Endothelial cell of umbilical vein (primary cell): ENCODE measurements at regions not wholly inside any gene's neighbourhood (a gene's known extent, or its start where the extent isn't known, plus 50 kb on each side); places are given as distances from the start of the nearest gene placed in this dataset.

Source experiments
- CTCF ChIP-seq, 2 donors: IDR thresholded peaks; 1 replicate in 1 of 2; 2 replicates in 1 of 2; pipeline ENCODE4 v1.5.1; 2011; ENCODE audit warnings: low read length in 2 of 2, mild to moderate bottlenecking in 2 of 2, moderate library complexity in 2 of 2, control low read depth in 1 of 2, inconsistent platforms in 1 of 2, low read depth in 1 of 2; ENCODE audit not compliant: insufficient read depth in 1 of 2; ENCODE audit errors: extremely low read depth in 1 of 2
- EZH2 ChIP-seq: IDR thresholded peaks from 2 replicates; pipeline ENCODE4 v1.6.1; 2012; ENCODE audit warnings: borderline replicate concordance, low read depth, mild to moderate bottlenecking, moderate library complexity, low read length, inconsistent platforms; ENCODE audit not compliant: severe bottlenecking
- FOS ChIP-seq: IDR thresholded peaks from 2 replicates; pipeline ENCODE4 v1.6.1; 2011; ENCODE audit warnings: mild to moderate bottlenecking, low read length, moderate library complexity, borderline replicate concordance; ENCODE audit not compliant: insufficient read depth
- GATA2 ChIP-seq: IDR thresholded peaks from 2 replicates; pipeline ENCODE4 v1.7.0; 2011; ENCODE audit warnings: low read depth, mild to moderate bottlenecking, moderate library complexity, mixed read lengths, low read length; ENCODE audit not compliant: insufficient read length, insufficient read depth
- JUN ChIP-seq: IDR thresholded peaks from 2 replicates; pipeline ENCODE4 v1.6.1; 2011; ENCODE audit warnings: borderline replicate concordance, low read depth; ENCODE audit not compliant: insufficient read length, insufficient read depth
- MAX ChIP-seq: IDR thresholded peaks from 2 replicates; pipeline ENCODE4 v1.6.1; 2011; ENCODE audit not compliant: insufficient read depth, insufficient read length
- MYC ChIP-seq: IDR thresholded peaks from one replicate; pipeline ENCODE4 v1.6.1; 2011; ENCODE audit warnings: mild to moderate bottlenecking, low read depth, low read length
- POLR2A ChIP-seq: IDR thresholded peaks from 2 replicates; pipeline ENCODE4 v1.6.1; 2012; ENCODE audit warnings: low read depth, mild to moderate bottlenecking, control low read depth, low read length
- POLR2AphosphoS5 ChIP-seq: IDR thresholded peaks from 2 replicates; pipeline ENCODE4 v1.6.1; 2012; ENCODE audit warnings: low read depth, mild to moderate bottlenecking, control low read depth, low read length, moderate library complexity; ENCODE audit not compliant: insufficient read depth

- TF ChIP-seq CTCF (IDR thresholded peaks at IDR 0.05; ENCODE audit: extremely low read depth in 1 of 2, insufficient read depth in 1 of 2, low read depth in 1 of 2, low read length in 2 of 2) = no peak
- no peak for TF ChIP-seq POLR2A
- TF ChIP-seq GATA2 = no peak
- no peak for TF ChIP-seq POLR2AphosphoS5
- no peak for TF ChIP-seq EZH2
- no peak for TF ChIP-seq MYC
- no peak for TF ChIP-seq MAX
- TF ChIP-seq JUN = no peak
- TF ChIP-seq FOS = no peak
These were observed 110.4 kb upstream of the FRMD1 start for GRCh38 chr6:168189200-168190013.
